Stimulated activated CD8-positive, alpha-beta memory T cell treated with anti-CD3 and anti-CD28 coated beads, Interleukin-4, amount 100 ng/mL, for 48 hours (primary cell): ENCODE measurements at regions not wholly inside any gene's neighbourhood (a gene's known extent, or its start where the extent isn't known, plus 50 kb on each side); places are given as distances from the start of the nearest gene placed in this dataset.
"Not testable (repeated sequence)": the region's sequence is repeated elsewhere in the genome, so short reads cannot be mapped to it uniquely, and the experiment has no call there.

ENCODE experiments used
- DNase-seq: peaks from one replicate; pipeline ENCODE4 v3.0.0-alpha.2; 2020

- DNase-seq: no peak
Observed at GRCh38 chr1:192485692-192486436, 89.7 kb upstream of the RGS1 start.

- DNase-seq: no peak
Observed at GRCh38 chr1:192488058-192488457, 87.5 kb upstream of the RGS1 start.

- DNase-seq: no peak
Observed at GRCh38 chr1:192489047-192489446, 86.5 kb upstream of the RGS1 start.

- no peak for DNase-seq
Observed at GRCh38 chr1:192489748-192490147, 85.8 kb upstream of the RGS1 start.

GRCh38 chr1:192491804-192492554 is 83.6 kb upstream of the RGS1 start:
- DNase-seq: no peak

- DNase-seq: no peak
Observed at GRCh38 chr1:192493584-192493983, 82.0 kb upstream of the RGS1 start.

GRCh38 chr1:192496369-192497056 is 79.1 kb upstream of the RGS1 start:
- DNase-seq: no peak

- DNase-seq: no peak
Observed at GRCh38 chr1:192497214-192497794, 78.3 kb upstream of the RGS1 start.

GRCh38 chr1:192498092-192498491 is 77.5 kb upstream of the RGS1 start:
- DNase-seq: not testable (repeated sequence)

GRCh38 chr1:192499061-192499581 is 76.5 kb upstream of the RGS1 start:
- not testable (repeated sequence) for DNase-seq

GRCh38 chr1:192500541-192500940 is 75.0 kb upstream of the RGS1 start:
- not testable (repeated sequence) for DNase-seq

- DNase-seq: no peak
Observed at GRCh38 chr1:192506741-192507155, 68.8 kb upstream of the RGS1 start.

GRCh38 chr1:192512426-192513162 is 63.0 kb upstream of the RGS1 start:
- DNase-seq: no peak

GRCh38 chr1:192513196-192513595 is 62.4 kb upstream of the RGS1 start:
- DNase-seq: no peak

- DNase-seq: no peak
Observed at GRCh38 chr1:192513697-192514096, 61.9 kb upstream of the RGS1 start.

GRCh38 chr1:192516776-192517297 is 58.7 kb upstream of the RGS1 start:
- DNase-seq: peak; percentile 52

GRCh38 chr1:192517716-192518355 is 57.7 kb upstream of the RGS1 start:
- not testable (repeated sequence) for DNase-seq

GRCh38 chr1:192518700-192519099 is 56.9 kb upstream of the RGS1 start:
- no peak for DNase-seq

- DNase-seq: peak; percentile 44
Observed at GRCh38 chr1:192521734-192522133, 53.8 kb upstream of the RGS1 start.

- DNase-seq: no peak
Observed at GRCh38 chr1:192522673-192523072, 52.9 kb upstream of the RGS1 start.

- DNase-seq: no peak
Observed at GRCh38 chr1:192524223-192524622, 51.4 kb upstream of the RGS1 start.
